Amygdala (tissue), 56 donors: ENCODE measurements at regions not wholly inside any gene's neighbourhood (a gene's known extent, or its start where the extent isn't known, plus 50 kb on each side); places are given as distances from the start of the nearest gene placed in this dataset.
"Not testable (repeated sequence)": the region's sequence is repeated elsewhere in the genome, so short reads cannot be mapped to it uniquely, and the experiment has no call there.

Experiments
- DNase-seq, 56 donors: peaks; one replicate each; lab custom pipeline; 2025; lab: John Stamatoyannopoulos, UW

- DNase-seq = no peak
Measured at GRCh38 chr12:124126950-124127655, 154.1 kb downstream of the ZNF664 start.

- no peak for DNase-seq
Measured at GRCh38 chr12:124129132-124129531, 156.1 kb downstream of the ZNF664 start.

DNA sequence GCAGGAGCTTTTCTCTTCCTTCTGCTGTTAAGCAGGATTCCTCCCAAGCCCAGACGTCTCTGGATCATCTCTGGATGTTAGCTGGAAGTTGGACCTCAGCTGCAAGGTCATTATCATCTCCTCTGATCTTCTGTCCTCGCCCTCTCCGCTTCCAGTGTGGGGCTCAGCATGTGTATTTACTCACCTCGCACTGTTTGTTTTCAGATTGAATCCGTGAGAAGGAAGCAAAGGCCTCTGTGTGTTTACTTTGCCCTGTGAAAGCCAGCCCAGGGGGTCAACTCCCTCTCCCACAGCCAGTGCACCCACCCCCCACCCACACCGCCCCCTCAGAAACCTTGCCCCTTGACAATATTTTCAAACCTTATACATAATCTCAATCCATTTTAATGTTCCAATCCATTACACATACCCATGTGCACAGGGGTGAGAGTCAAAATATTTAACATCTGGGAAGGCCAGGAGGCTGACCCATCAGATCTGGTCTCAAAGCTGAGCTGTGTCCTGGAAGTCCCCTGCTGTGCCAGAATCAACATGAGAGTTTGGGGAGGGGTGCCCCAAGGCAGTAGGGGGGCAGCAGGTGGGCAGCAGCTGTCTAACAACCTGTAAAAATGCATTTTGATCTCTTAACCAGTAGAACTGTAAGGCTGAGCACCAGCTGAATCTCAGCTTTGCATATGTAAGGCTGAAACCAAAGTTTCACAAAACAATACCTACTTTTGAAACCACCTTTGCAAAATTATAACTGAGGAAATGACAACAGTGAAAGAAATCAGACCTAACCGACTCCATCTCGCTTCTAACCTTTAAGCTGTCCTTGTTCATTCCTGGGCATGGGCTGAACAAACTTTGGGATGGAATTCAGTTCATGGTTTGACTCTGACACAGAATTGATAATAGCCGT, 157.9 kb downstream of the ZNF664 start:
- no peak for DNase-seq

- DNase-seq = no peak
Measured at GRCh38 chr12:124131659-124132058, 158.6 kb downstream of the ZNF664 start.

DNA sequence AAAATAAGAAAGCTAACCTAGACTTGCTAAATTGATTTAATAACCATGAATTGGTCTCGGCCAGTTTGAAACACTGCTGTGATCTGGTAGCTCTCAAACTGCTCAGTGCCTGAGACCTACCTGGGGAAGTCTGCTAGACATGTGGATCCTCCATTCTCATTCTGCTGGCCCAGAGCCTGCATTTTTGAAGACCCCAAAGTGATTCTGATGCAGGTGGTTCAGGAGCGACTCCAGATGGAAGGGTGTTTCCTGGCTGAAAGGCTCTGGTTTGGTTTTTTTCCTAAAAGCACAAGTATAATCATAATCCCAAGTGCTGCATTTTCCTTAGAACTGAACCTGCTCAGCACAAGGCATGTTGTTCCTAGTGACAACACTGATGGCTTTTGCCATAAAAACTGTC, 159.5 kb downstream of the ZNF664 start:
- DNase-seq = no peak

DNA sequence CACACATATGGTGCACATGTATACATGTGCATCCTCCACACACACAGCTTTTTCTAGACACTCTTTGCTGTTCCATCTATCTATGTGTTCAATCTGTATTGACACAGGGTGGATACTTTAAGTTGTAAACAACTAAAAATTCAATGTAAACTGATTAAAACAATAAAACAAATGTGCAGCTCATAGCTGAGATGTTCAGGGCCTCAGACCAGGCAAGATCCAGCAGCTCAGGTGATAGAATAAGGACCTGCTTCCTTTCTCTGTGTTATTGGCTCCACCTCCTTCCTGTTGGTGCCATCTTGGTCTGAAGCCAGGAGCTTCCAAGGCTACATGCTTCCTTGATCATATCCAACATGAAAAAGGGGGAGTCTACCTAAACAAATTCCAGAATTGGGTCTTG, 158.1 kb upstream of the RFLNA start:
- no peak for DNase-seq

GRCh38 chr12:124140944-124141486, 153.9 kb upstream of the RFLNA start:
- DNase-seq = no peak

DNA sequence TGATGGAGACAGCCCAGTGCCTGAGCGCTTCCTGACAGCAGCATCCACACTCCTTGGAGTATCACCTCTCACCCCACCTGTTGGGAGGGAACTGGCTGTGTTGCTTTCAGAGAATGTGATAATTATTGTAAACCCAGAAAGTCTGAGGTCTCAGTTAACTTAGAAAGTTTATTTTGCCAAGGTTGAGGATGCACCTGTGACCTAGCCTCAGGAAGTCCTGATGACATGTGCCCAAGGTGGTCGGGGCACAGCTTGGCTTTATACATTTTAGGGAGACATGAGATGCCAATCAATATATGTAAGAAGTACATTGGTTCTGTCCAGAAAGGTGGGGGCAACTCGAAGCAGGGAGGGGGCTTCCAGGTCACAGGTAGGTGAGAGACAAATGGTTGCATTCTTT, 153.3 kb upstream of the RFLNA start:
- not testable (repeated sequence) for DNase-seq

DNA sequence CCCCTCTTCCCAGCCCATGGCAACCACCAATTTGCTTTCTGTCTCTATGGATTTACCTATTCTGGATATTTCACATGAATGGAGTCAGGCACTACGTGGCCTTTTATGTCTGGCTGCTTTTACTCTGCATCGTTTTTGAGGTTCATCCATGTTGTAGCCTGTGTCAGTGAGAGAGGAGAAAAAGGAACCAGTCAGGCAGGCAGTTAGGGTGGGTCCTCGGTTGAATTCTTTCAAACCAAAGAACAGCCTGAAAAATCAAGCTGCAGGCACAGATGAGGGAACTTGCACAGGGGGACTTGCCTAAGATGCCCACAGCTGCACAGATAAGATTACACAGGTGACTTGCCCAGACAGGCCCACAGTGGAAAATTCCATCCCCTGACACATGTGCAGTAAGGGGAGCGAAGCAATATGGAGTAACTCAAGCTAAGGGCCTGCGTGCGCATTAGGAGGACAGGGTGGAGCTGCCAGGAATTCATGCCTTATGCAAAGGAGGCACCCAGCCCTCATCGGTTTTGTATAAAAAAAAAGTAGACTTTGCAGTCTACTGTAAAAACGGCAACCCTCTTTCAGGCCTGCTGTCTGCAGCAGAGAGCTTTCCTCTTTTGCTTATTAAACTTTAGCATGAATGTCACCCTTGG, 152.4 kb upstream of the RFLNA start:
- DNase-seq = no peak

- no peak for DNase-seq
Measured at GRCh38 chr12:124143726-124144125, 151.2 kb upstream of the RFLNA start.

GRCh38 chr12:124144531-124145194, 150.2 kb upstream of the RFLNA start:
- no peak for DNase-seq

GRCh38 chr12:124147027-124147426, 147.9 kb upstream of the RFLNA start:
- DNase-seq = no peak

GRCh38 chr12:124147575-124147974, 147.3 kb upstream of the RFLNA start:
- no peak for DNase-seq

DNA sequence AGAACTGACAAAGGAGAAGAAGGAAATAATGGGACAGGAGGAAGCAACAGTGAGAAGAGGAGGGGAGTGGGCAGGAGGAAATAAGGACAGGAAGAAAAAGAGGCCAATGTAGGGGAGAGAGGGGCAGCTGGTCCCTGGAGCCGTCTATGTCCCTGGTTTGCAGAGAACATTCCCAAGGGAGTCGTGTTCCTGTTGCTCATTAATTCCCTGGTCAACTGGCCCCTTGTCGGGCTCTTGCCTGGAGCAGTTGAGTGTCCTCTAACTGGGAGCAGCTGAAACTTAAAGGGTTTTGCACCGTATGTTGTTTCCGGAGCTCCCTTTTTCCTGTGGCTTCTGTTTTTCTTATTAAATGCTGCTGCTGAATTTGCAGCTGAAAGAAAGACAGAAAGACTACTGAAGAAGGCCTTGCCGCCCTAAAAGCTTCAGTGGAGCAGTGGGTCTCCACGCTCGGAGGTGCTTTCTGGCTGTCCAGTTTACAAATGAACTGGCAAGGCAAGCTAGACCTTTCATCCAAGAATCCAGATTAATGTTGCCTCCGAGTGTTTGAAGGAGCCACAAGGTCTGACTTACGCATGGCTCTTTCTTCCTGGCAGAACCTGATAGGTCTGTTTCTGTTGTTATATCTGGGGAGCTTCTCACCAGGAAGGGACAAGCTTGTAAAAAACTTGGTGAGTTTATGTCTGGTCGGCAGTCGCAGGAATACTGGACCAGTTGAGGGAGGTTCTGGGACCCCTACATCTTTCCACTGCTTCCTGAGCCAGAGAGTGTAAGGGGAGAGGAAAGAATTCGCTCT, 146.2 kb upstream of the RFLNA start:
- DNase-seq = no peak

DNA sequence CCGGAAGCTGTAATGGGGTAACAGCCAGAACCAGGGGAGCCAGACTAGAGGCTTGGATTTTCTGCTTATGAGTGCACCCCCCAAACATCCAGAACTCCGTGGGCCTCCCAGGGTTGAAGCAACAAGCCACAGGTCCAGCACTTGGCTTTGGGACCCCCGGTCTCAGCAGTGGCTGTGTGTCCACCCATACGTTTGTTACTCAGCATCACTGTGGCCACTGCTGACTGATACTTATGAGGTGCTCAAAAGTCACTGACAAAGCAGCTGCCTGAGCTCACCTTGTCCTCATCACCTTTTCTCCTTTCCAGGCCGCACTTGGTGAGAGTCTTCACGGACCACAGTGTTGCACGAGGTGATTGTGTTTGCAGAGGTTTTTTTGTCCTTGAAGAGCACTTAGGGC, 145.6 kb upstream of the RFLNA start:
- DNase-seq = no peak

GRCh38 chr12:124150168-124150567, 144.7 kb upstream of the RFLNA start:
- DNase-seq = no peak

- DNase-seq = no peak
Measured at GRCh38 chr12:124151583-124151982, 143.3 kb upstream of the RFLNA start.

GRCh38 chr12:124152731-124153130, 142.2 kb upstream of the RFLNA start:
- peak in 2 of 56 donors; percentile 1 to 7 for DNase-seq

DNA sequence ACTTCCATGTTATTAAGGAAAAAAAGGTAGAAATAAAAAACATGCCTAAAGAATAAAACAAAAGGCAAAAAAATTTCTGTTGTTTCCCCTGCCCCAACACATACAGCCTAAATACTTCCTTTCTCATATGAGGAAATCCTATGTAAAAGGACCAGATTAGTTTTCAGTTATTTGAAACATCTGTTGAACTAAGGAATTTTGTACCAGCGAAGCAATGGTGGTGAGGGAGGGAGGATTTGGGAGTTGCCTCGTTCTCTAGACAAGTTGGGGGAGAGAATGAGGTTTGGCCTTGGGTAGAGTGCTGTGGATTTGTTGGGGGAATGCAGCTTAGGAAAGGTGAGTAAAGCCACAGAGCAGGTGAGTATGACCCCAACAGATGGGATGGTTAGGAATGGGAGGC, 141.5 kb upstream of the RFLNA start:
- DNase-seq = no peak

DNA sequence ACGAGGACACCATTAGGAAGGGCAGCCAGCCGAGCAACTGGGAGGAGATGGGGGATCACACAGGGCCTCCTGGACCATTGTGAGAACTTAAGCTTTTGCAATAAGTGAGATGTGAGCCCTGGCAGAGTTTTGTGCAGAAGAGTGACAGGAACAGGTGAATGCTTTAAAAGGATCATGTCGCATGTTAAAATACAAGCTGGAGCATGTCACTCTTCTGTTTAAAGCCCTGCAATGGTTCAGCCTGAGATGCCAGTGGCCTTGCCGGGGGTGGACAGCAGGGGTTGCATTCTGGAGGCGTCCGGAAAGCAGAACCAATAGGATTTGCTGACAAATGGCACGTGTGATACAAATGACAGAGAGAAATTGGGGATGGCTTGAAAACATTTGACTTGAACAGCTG, 137.5 kb upstream of the RFLNA start:
- DNase-seq = no peak
